Ascending aorta (tissue), 2 donors: ENCODE measurements at regions not wholly inside any gene's neighbourhood (a gene's known extent, or its start where the extent isn't known, plus 50 kb on each side); places are given as distances from the start of the nearest gene placed in this dataset.
A peak's percentile ranks its signal among the peaks of the same experiment; 100 is the strongest.

Experiments used
- DNase-seq, 2 donors: peaks; one replicate each; pipeline ENCODE4 v3.0.0-alpha.2; 2019; ENCODE audit warnings: low spot score in 2 of 2
- H3K27ac ChIP-seq, 2 donors: fragments of 200-600 bp; sonication (generic); one replicate each; pipeline ENCODE4 v1.5.1; 2016 to 2017; ENCODE audit warnings: mild to moderate bottlenecking in 1 of 2
- H3K27me3 ChIP-seq: fragments of 200-600 bp; sonication (generic); one replicate; pipeline ENCODE4 v1.5.1; 2017
- H3K36me3 ChIP-seq, 2 donors: fragments of 200-600 bp; sonication (generic); one replicate each; pipeline ENCODE4 v1.5.1; 2016
- H3K4me1 ChIP-seq, 2 donors: fragments of 200-600 bp; sonication (generic); one replicate each; pipeline ENCODE4 v1.5.1; 2016 to 2017; ENCODE audit warnings: mild to moderate bottlenecking in 1 of 2
- H3K4me3 ChIP-seq, 2 donors: fragments of 200-600 bp; sonication (generic); one replicate each; pipeline ENCODE4 v1.5.1; 2016 to 2017; ENCODE audit warnings: mild to moderate bottlenecking in 1 of 2
- H3K9me3 ChIP-seq, 2 donors: fragments of 200-600 bp; sonication (generic); one replicate each; pipeline ENCODE4 v1.5.1; 2016
- intact Hi-C: fragments of 100-400 bp; cut with DNase I; formaldehyde crosslinking; loops from one replicate; pipeline ENCODE4 v1.15.1; 2023
- TF ChIP-seq, protein P1 (sequence below), 3 experiments: fragments of 200-600 bp in 2 of 3; fragments of 450-650 bp in 1 of 3; sonication (generic) in 2 of 3; IDR thresholded peaks; one replicate each; pipeline ENCODE4 v1.5.1; 2016 to 2019; ENCODE audit warnings: antibody characterized with exemption in 3 of 3, mild to moderate bottlenecking in 1 of 3, moderate library complexity in 1 of 3

- Histone ChIP-seq H3K27ac (peak overlapping the region; percentile 86 to 91), H3K36me3 (no peaks in the 10 kb centered on the region), H3K4me1 (peaks cover 0 to 14% of the 10 kb centered on the region in 2 donors), H3K9me3 (no peaks in the 10 kb centered on the region), H3K4me3 (peak overlapping the region in 1 of 2 donors; percentile 16), H3K27me3 (no peaks in the 10 kb centered on the region)
- TF ChIP-seq, protein P1, sequence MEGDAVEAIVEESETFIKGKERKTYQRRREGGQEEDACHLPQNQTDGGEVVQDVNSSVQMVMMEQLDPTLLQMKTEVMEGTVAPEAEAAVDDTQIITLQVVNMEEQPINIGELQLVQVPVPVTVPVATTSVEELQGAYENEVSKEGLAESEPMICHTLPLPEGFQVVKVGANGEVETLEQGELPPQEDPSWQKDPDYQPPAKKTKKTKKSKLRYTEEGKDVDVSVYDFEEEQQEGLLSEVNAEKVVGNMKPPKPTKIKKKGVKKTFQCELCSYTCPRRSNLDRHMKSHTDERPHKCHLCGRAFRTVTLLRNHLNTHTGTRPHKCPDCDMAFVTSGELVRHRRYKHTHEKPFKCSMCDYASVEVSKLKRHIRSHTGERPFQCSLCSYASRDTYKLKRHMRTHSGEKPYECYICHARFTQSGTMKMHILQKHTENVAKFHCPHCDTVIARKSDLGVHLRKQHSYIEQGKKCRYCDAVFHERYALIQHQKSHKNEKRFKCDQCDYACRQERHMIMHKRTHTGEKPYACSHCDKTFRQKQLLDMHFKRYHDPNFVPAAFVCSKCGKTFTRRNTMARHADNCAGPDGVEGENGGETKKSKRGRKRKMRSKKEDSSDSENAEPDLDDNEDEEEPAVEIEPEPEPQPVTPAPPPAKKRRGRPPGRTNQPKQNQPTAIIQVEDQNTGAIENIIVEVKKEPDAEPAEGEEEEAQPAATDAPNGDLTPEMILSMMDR (IDR thresholded peaks at IDR 0.05): no peak
- DNase-seq: no peak
- intact Hi-C loops: loop anchor here (2.0 to 5.0 kb wide), 3 partner anchors 253 to 554 kb away; partner anchors contain the start of gene JMJD1C
These were observed 199.5 kb downstream of the REEP3 start for GRCh38 chr10:63720676-63721075.

DNA sequence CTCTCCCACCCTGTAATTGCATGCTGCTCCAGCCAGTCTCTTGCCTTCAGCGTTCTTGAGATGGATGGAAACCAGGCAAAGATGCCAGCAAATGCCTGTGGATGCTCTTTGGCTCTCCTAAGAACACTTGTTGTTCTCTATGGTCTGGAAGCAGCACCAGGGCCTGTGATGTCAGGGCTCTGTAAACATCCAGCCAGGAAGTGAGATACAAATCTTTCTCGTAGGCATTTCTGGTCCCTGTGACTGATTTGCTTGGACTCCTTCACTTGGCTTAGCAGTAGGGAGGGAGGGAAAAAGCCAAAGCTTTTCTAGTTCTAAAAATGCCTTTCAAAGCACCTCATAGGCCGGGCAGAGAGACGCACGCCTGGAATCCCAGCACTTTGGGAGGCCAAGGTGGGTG, 201.3 kb downstream of the REEP3 start:
- peak in 1 of 2 donors; percentile 93 for DNase-seq

DNA sequence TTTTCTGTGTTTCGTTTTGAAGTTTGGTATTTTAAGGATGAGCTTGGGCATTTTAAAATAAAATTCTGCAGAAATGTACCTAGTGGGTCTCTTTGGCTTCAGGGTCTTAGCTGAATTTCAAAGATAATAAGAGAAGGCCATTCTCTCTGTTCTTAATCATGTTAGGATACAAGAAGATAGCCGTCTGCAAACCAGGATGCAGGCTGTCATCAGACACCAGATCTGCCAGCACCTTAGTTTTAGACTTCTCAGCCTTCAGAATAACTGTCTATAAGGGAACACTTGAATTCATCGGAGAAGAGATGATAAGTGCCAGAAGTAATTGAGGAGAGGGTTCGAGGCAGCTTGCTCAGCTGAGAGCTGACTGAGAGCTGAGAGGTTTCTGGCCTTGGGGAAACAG, 202.1 kb downstream of the REEP3 start:
- Histone ChIP-seq H3K27me3 (no peaks in the 10 kb centered on the region), H3K27ac (peak overlapping the region; percentile 86 to 91), H3K9me3 (no peaks in the 10 kb centered on the region), H3K4me1 (peaks cover 0 to 14% of the 10 kb centered on the region in 2 donors), H3K4me3 (no peak overlapping the region), H3K36me3 (no peaks in the 10 kb centered on the region)
- intact Hi-C loops: loop anchor here (2.0 to 5.0 kb wide), 4 partner anchors 43 to 506 kb away; partner anchors contain the start of gene JMJD1C
- TF ChIP-seq, protein P1 (IDR thresholded peaks at IDR 0.05): no peak
- DNase-seq: no peak

More for the DNA sequence above, 201.3 kb downstream of the REEP3 start:
- no peaks in the 10 kb centered on the region for H3K9me3 ChIP-seq
- H3K4me3 ChIP-seq: no peak overlapping the region
- H3K4me1 ChIP-seq: peaks cover 0 to 14% of the 10 kb centered on the region in 2 donors
- intact Hi-C loops: loop anchor here (1.0 to 5.0 kb wide), 6 partner anchors 44 to 505 kb away; partner anchors contain the start of gene JMJD1C
- H3K36me3 ChIP-seq: no peaks in the 10 kb centered on the region
- TF ChIP-seq, protein P1 (IDR thresholded peaks at IDR 0.05): no peak
- peak overlapping the region; percentile 86 to 91 for H3K27ac ChIP-seq
- no peaks in the 10 kb centered on the region for H3K27me3 ChIP-seq

- DNase-seq: no peak
- TF ChIP-seq, protein P1 (IDR thresholded peaks at IDR 0.05): no peak
- Histone ChIP-seq H3K4me3 (no peak overlapping the region), H3K27ac (peak overlapping the region; percentile 86 to 91), H3K36me3 (no peaks in the 10 kb centered on the region), H3K9me3 (no peaks in the 10 kb centered on the region), H3K27me3 (no peaks in the 10 kb centered on the region), H3K4me1 (peaks cover 0 to 14% of the 10 kb centered on the region in 2 donors)
- intact Hi-C loops: loop anchor here (2.0 to 5.0 kb wide), 4 partner anchors 43 to 506 kb away; partner anchors contain the start of gene JMJD1C
These were observed 202.5 kb downstream of the REEP3 start for GRCh38 chr10:63723741-63724140.

- TF ChIP-seq, protein P1 (IDR thresholded peaks at IDR 0.05): no peak
- no peak overlapping the region for H3K27ac ChIP-seq
- no peaks in the 10 kb centered on the region for H3K9me3 ChIP-seq
- intact Hi-C loops: loop anchor here (5.0 kb wide), 2 partner anchors 258 to 508 kb away; partner anchors contain the start of gene JMJD1C
- H3K27me3 ChIP-seq: no peaks in the 10 kb centered on the region
- H3K4me3 ChIP-seq: no peak overlapping the region
- H3K4me1 ChIP-seq: peaks cover 0 to 14% of the 10 kb centered on the region in 2 donors
- H3K36me3 ChIP-seq: no peaks in the 10 kb centered on the region
- DNase-seq: no peak
These were observed 203.7 kb downstream of the REEP3 start for GRCh38 chr10:63724922-63725321.
